K562 (cell line): ENCODE measurements at regions not wholly inside any gene's neighbourhood (a gene's known extent, or its start where the extent isn't known, plus 50 kb on each side); places are given as distances from the start of the nearest gene placed in this dataset.

Experiments
- ATAC-seq: fragments of 200-7000 bp; cut with Tn5 transposase; 3 replicates; pipeline ENCODE4 v1.9.1; 2020; ENCODE audit warnings: moderate library complexity
- BruUV-seq: library from RNA; stranded (reverse); fragments of 400-500 nt; replicated peaks from 2 replicates; lab custom pipeline; 2021; lab: Mats Ljungman, UMichigan
- CTCF ChIA-PET: fragments of 300-600 bp; formaldehyde crosslinking; extraction: SDS; loops from one replicate; lab custom pipeline; 2021; ENCODE audit warnings: low intra/inter-chr PET ratio; lab: Yijun Ruan, JAX
- POLR2A ChIA-PET: fragments of 300-600, 350-650 bp; sonication (Branson Sonifier 250); formaldehyde crosslinking; extraction: SDS; loops from one replicate; lab custom pipeline; 2021; ENCODE audit warnings: antibody characterized with exemption, inconsistent platforms; lab: Yijun Ruan, JAX
- DNase-seq, 4 experiments: peaks; one replicate each; pipeline versions ENCODE4 v3.0.0 to v3.0.0-alpha.2; 2011 to 2018; ENCODE audit warnings: low spot score in 3 of 4, mixed read lengths in 3 of 4; ENCODE audit errors: extremely low read depth in 1 of 4
- FAIRE-seq: peaks from 2 replicates; lab custom pipeline; 2011; peaks lifted over from hg19 to GRCh38; lab: Jason Lieb, UNC
- H2AFZ ChIP-seq: 2 replicates; pipeline ENCODE4 v1.6.0; 2011; ENCODE audit warnings: low read depth, low read length, control low read depth, inconsistent platforms
- H3K27ac ChIP-seq: fragments of 200-600 bp; 3 replicates; pipeline ENCODE4 v1.8.0; 2011; ENCODE audit warnings: low read depth, mild to moderate bottlenecking, control low read depth, inconsistent platforms, low read length, moderate library complexity, mixed read lengths; ENCODE audit errors: extremely low read depth
- H3K27me3 ChIP-seq, 2 experiments: fragments of 300-600 bp in 1 of 2; 2 replicates in 1 of 2; 3 replicates in 1 of 2; pipeline versions ENCODE4 v1.6.0 to v1.8.0; 2011; ENCODE audit warnings: inconsistent platforms in 2 of 2, low read length in 2 of 2, mild to moderate bottlenecking in 1 of 2, mixed read lengths in 1 of 2, moderate library complexity in 1 of 2; ENCODE audit not compliant: control insufficient read depth in 2 of 2, insufficient read depth in 2 of 2
- H3K36me3 ChIP-seq: fragments of 300-600 bp; 3 replicates; pipeline ENCODE4 v1.8.0; 2011; ENCODE audit warnings: mild to moderate bottlenecking, low read length, inconsistent platforms; ENCODE audit not compliant: control insufficient read depth, insufficient read depth
- H3K4me1 ChIP-seq, 2 experiments: fragments of 200-600 bp in 1 of 2; replicated peaks in 1 of 2; 2 replicates in 1 of 2; 3 replicates in 1 of 2; pipeline versions ENCODE4 v1.5.1 to v1.8.0; 2011; ENCODE audit warnings: inconsistent platforms in 2 of 2, low read length in 2 of 2, mild to moderate bottlenecking in 1 of 2, mixed read lengths in 1 of 2, moderate library complexity in 1 of 2; ENCODE audit not compliant: control insufficient read depth in 2 of 2, insufficient read depth in 2 of 2
- H3K4me2 ChIP-seq: 2 replicates; pipeline ENCODE4 v1.6.1; 2011; ENCODE audit warnings: low read length, control low read depth, inconsistent platforms, mixed read lengths; ENCODE audit not compliant: insufficient read depth
- H3K4me3 ChIP-seq: fragments of 200-600 bp; sonication (generic), shearing (Covaris generic); 2 replicates; pipeline ENCODE4 v1.5.1; 2016; ENCODE audit warnings: control low read depth, inconsistent platforms
- H3K79me2 ChIP-seq: fragments of 200-600 bp; 3 replicates; pipeline ENCODE4 v1.8.0; 2011; ENCODE audit warnings: low read length, inconsistent platforms; ENCODE audit not compliant: control insufficient read depth, insufficient read depth
- H3K9ac ChIP-seq, 2 experiments: 2 replicates each; pipeline versions ENCODE4 v1.6.0 to v1.6.1; 2011; ENCODE audit warnings: low read depth in 2 of 2, low read length in 2 of 2, control low read depth in 1 of 2, inconsistent platforms in 1 of 2, mild to moderate bottlenecking in 1 of 2, mixed read lengths in 1 of 2; ENCODE audit not compliant: insufficient read depth in 1 of 2
- H3K9me1 ChIP-seq: one replicate; pipeline ENCODE4 v1.6.0; 2011; ENCODE audit warnings: inconsistent platforms, mild to moderate bottlenecking, low read length, moderate library complexity; ENCODE audit not compliant: control insufficient read depth, insufficient read depth
- H3K9me3 ChIP-seq: replicated peaks from 2 replicates; pipeline ENCODE4 v1.5.1; 2011; ENCODE audit warnings: low read depth, low read length, inconsistent platforms; ENCODE audit not compliant: control insufficient read depth, insufficient read depth
- H4K20me1 ChIP-seq: replicated peaks from 2 replicates; pipeline ENCODE4 v1.6.1; 2011; ENCODE audit warnings: low read length, inconsistent platforms, mixed read lengths; ENCODE audit not compliant: control insufficient read depth, insufficient read depth
- BMI1 ChIP-seq: fragments of 150-350 bp; IDR thresholded peaks from 2 replicates; pipeline ENCODE4 v1.6.1; 2014; ENCODE audit warnings: low read length
- CHD4 ChIP-seq: fragments of 200-600 bp; sonication (generic); IDR thresholded peaks from 3 replicates; pipeline ENCODE4 v1.6.1; 2012; ENCODE audit warnings: low read depth, mild to moderate bottlenecking, mixed read lengths, low read length, inconsistent platforms; ENCODE audit not compliant: insufficient read depth, insufficient replicate concordance, poor library complexity, severe bottlenecking
- CREBBP ChIP-seq: IDR thresholded peaks from one replicate; pipeline ENCODE4 v1.6.1; 2012; ENCODE audit warnings: low read depth, mild to moderate bottlenecking, control low read depth, inconsistent platforms, low read length
- E2F1 ChIP-seq: sonication (generic); formaldehyde crosslinking; IDR thresholded peaks from 2 replicates; pipeline ENCODE4 v1.8.1; 2023; ENCODE audit warnings: mild to moderate bottlenecking, missing genetic modification reagents, moderate library complexity
- HDAC3 ChIP-seq: fragments of 450-650 bp; IDR thresholded peaks from 2 replicates; pipeline ENCODE4 v1.6.1; 2018; ENCODE audit warnings: borderline replicate concordance, mild to moderate bottlenecking, moderate library complexity; ENCODE audit not compliant: partially characterized antibody
- HMGXB4 ChIP-seq: sonication (generic); formaldehyde crosslinking; IDR thresholded peaks from 2 replicates; pipeline ENCODE4 v1.8.1; 2023; ENCODE audit warnings: mild to moderate bottlenecking, missing genetic modification reagents
- KDM4B ChIP-seq, 2 experiments: fragments of 450-650 bp in 1 of 2; sonication (generic) in 1 of 2; IDR thresholded peaks; 2 replicates each; pipeline ENCODE4 v1.6.1; 2016 to 2017; ENCODE audit warnings: borderline replicate concordance in 2 of 2, antibody characterized with exemption in 1 of 2, low read depth in 1 of 2, mild to moderate bottlenecking in 1 of 2
- TGIF2 ChIP-seq: sonication (generic); formaldehyde crosslinking; IDR thresholded peaks from 2 replicates; pipeline ENCODE4 v1.8.1; 2022; ENCODE audit warnings: mild to moderate bottlenecking, missing genetic modification reagents, moderate library complexity
- ZBED1 ChIP-seq: IDR thresholded peaks from 2 replicates; pipeline ENCODE4 v1.6.1; 2014
- ZNF699 ChIP-seq: fragments of 250-450 bp; sonication (Bioruptor Pico); IDR thresholded peaks from 2 replicates; pipeline ENCODE4 v1.8.0; 2021; ENCODE audit warnings: mild to moderate bottlenecking, moderate library complexity; ENCODE audit not compliant: insufficient replicate concordance
- ZNF76 ChIP-seq: fragments of 250-450 bp; sonication (Bioruptor Pico); IDR thresholded peaks from 2 replicates; pipeline ENCODE4 v1.4.0; 2020; ENCODE audit warnings: mild to moderate bottlenecking, moderate library complexity, borderline replicate concordance
- ZNF830 ChIP-seq: fragments of 250-450 bp; sonication (Bioruptor Pico); IDR thresholded peaks from 2 replicates; pipeline ENCODE4 v1.5.0; 2021; ENCODE audit warnings: mild to moderate bottlenecking
- WGBS: fragments of 100-300 bp; shearing (Covaris generic); methylation state at CpG from one replicate; pipeline ENCODE4 v1.1.6; 2016; ENCODE audit warnings: low coverage, mixed read lengths; ENCODE audit not compliant: insufficient coverage; ENCODE audit errors: missing lambda C conversion rate; 5-methylcytosine and 5-hydroxymethylcytosine counted together
- in situ Hi-C: fragments of 300-500 bp; cut with MboI; formaldehyde crosslinking; loops from 4 replicates; pipeline ENCODE4 v1.15.0; 2018; ENCODE audit warnings: inconsistent platforms, mixed read lengths
- intact Hi-C: fragments of 100-400 bp; cut with micrococcal nuclease; formaldehyde crosslinking; loops from 2 replicates; pipeline ENCODE4 v1.14.2; 2022
- TF ChIP-seq, protein P1 (sequence below): fragments of 450-650 bp; IDR thresholded peaks from 2 replicates; pipeline ENCODE4 v1.6.1; 2016; ENCODE audit warnings: missing biosample characterization, missing genetic modification characterization

- 3% methylated on average over 2 of the region's 2 CpGs for WGBS
- no peak for ATAC-seq
- Histone ChIP-seq H2AFZ (no peak overlapping the region), H3K27me3 (no peaks in the 10 kb centered on the region), H3K4me1 (no peaks in the 10 kb centered on the region), H3K4me3 (no peak overlapping the region), H3K79me2 (no peaks in the 10 kb centered on the region), H4K20me1 (no peaks in the 10 kb centered on the region), H3K9ac (no peak overlapping the region), H3K9me1 (no peaks in the 10 kb centered on the region), H3K27ac (no peak overlapping the region), H3K36me3 (no peaks in the 10 kb centered on the region), H3K9me3 (no peaks in the 10 kb centered on the region), H3K4me2 (no peak overlapping the region)
- POLR2A ChIA-PET = no interaction called here
- intact Hi-C loops = no loop called here
- in situ Hi-C loops = no loop called here
- FAIRE-seq = no peak
- CTCF ChIA-PET = no interaction called here
- BruUV-seq = no TSS peak
- DNase-seq = no peak
- no peak for TF ChIP-seq HMGXB4 (CRISPR knock-in tag)
- TF ChIP-seq, protein P1, sequence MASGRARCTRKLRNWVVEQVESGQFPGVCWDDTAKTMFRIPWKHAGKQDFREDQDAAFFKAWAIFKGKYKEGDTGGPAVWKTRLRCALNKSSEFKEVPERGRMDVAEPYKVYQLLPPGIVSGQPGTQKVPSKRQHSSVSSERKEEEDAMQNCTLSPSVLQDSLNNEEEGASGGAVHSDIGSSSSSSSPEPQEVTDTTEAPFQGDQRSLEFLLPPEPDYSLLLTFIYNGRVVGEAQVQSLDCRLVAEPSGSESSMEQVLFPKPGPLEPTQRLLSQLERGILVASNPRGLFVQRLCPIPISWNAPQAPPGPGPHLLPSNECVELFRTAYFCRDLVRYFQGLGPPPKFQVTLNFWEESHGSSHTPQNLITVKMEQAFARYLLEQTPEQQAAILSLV = no peak
- TF ChIP-seq, all 486 proteins: peak for 0
Observed at GRCh38 chr17:53454337-53454736, 368.4 kb upstream of the KIF2B start.

- FAIRE-seq = no peak
- no peak for TF ChIP-seq ZNF76 (CRISPR knock-in tag)
- no peak for TF ChIP-seq BMI1
- no peak for TF ChIP-seq E2F1 (CRISPR knock-in tag)
- TF ChIP-seq CREBBP = no peak
- no peak for TF ChIP-seq ZBED1
- no peak for TF ChIP-seq TGIF2
- TF ChIP-seq CHD4 = no peak
- no peak for TF ChIP-seq KDM4B (IDR thresholded peaks at IDR 0.05; ENCODE audit: borderline replicate concordance in 2 of 2, low read depth in 1 of 2)
- TF ChIP-seq HDAC3 = no peak
- no peak for TF ChIP-seq ZNF830 (CRISPR knock-in tag)
- TF ChIP-seq ZNF699 = no peak
Observed at GRCh38 chr17:53449324-53449723, 373.4 kb upstream of the KIF2B start.

More at GRCh38 chr17:53449324-53449723, 373.4 kb upstream of the KIF2B start:
- H3K36me3 ChIP-seq = no peaks in the 10 kb centered on the region
- H3K4me2 ChIP-seq = no peak overlapping the region
- H3K9ac ChIP-seq = no peak overlapping the region
- H3K9me1 ChIP-seq = no peaks in the 10 kb centered on the region
- ChIA-PET POLR2A (no interaction called here), CTCF (no interaction called here)
- H4K20me1 ChIP-seq = no peaks in the 10 kb centered on the region
- H3K27ac ChIP-seq = no peak overlapping the region
- H3K9me3 ChIP-seq = no peaks in the 10 kb centered on the region
- DNase-seq (no peak), ATAC-seq (no peak)
- no peak overlapping the region for H2AFZ ChIP-seq
- intact Hi-C loops = no loop called here
- WGBS = 3% methylated on average over 4 of the region's 4 CpGs
- no peaks in the 10 kb centered on the region for H3K27me3 ChIP-seq
- in situ Hi-C loops = no loop called here
- no TSS peak for BruUV-seq
- no peaks in the 10 kb centered on the region for H3K79me2 ChIP-seq
- H3K4me3 ChIP-seq = no peak overlapping the region
- H3K4me1 ChIP-seq = no peaks in the 10 kb centered on the region
